Pancreas (tissue), 10 donors: ENCODE measurements at regions not wholly inside any gene's neighbourhood (a gene's known extent, or its start where the extent isn't known, plus 50 kb on each side); places are given as distances from the start of the nearest gene placed in this dataset.

Source experiments
- ATAC-seq, 4 donors: fragments of 200-7000 bp; cut with Tn5 transposase; one replicate each; pipeline versions ENCODE4 v1.8.0 to v1.9.1; 2020; ENCODE audit warnings: mild to moderate bottlenecking in 4 of 4, moderate library complexity in 4 of 4
- DNase-seq, 6 donors: peaks; one replicate each; pipeline ENCODE4 v3.0.0-alpha.2; 2020
- FAIRE-seq: peaks from 2 replicates; lab custom pipeline; 2012; peaks lifted over from hg19 to GRCh38; lab: Jason Lieb, UNC
- H3K27ac ChIP-seq, 4 donors: fragments of 200-600 bp; sonication (generic); 1 replicate in 3 of 4; 2 replicates in 1 of 4; pipeline versions ENCODE4 v1.5.0 to v1.8.0; 2020
- H3K27me3 ChIP-seq, 4 donors: fragments of 200-600 bp; one replicate each; pipeline ENCODE4 v1.8.0; 2021
- H3K36me3 ChIP-seq, 3 donors: fragments of 200-600 bp; sonication (generic) in 1 of 3; one replicate each; pipeline versions ENCODE4 v1.5.0 to v1.8.0; 2020 to 2021
- H3K4me1 ChIP-seq, 3 donors: fragments of 200-600 bp; one replicate each; pipeline ENCODE4 v1.8.0; 2021
- H3K4me3 ChIP-seq, 4 donors: fragments of 200-600 bp; sonication (generic) in 2 of 4; one replicate each; pipeline versions ENCODE4 v1.5.0 to v1.8.0; 2020 to 2021
- H3K9me3 ChIP-seq, 4 donors: fragments of 200-600 bp; one replicate each; pipeline ENCODE4 v1.8.0; 2021
- WGBS, 2 donors: extraction: QIAGEN DNeasy Blood & Tissue Kit; methylation state at CpG; one replicate each; pipeline ENCODE4 v1.1.7; 2013; 5-methylcytosine and 5-hydroxymethylcytosine counted together
- intact Hi-C, 3 donors: fragments of 100-400 bp; cut with DNase I; formaldehyde crosslinking; loops; one replicate each; pipeline versions ENCODE4 v1.11.1 to v1.14.2; 2022
- TF ChIP-seq, protein P1 (sequence below), 4 donors: fragments of 200-600 bp; sonication (generic) in 3 of 4; IDR thresholded peaks; one replicate each; pipeline versions ENCODE4 v1.5.0 to v1.8.0; 2021; ENCODE audit warnings: antibody characterized with exemption in 4 of 4
- donor health status: healthy with polysubstance abuse.
- donor health status: DM: no; HTN: no; CAD: no; lungs with moderate emphysema.
- donor health status: DM: no; HTN: no; CAD: no.
- donor health status: control.
- donor health status: control.
- donor health status: Bipolar disorder and iron deficiency.
- donor health status: DM: yes; HTN: yes; CAD: no.
- donor health status: DM: no; HTN: no; CAD: no.
- donor health status: DM: no; HTN: no; CAD: no.
- donor health status: DM: yes; HTN: yes; CAD: no.

DNA sequence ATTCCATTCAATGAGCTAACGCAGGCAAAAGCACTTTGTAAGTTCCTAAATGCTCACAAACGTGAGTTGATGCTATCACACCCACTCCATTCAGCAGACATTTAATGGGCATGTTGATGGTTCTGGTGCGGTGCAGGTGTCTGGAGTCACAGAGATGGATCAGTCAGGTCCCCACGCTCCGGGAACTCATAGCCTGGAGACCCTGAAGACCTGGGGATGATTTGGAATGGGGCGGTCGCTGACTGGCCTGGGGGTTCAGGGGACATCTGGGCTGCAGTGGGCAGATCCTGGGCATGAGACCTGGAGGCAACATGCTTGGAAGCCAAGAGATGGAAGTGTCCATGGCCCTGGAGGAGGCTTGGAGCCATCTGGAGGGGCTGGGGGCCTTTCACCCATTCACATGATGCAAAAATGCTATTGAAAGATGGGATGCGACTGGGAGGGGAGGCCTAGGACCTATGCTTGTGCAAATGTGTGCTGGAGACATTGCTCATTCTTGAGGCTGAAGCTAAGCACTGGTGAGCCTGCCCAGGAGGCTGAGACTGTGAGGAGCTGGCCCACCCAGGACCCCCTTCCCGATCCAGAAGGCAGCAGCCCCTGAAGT lies 522.6 kb downstream of the GLRX3 start:
- H3K9me3 ChIP-seq: no peaks in the 10 kb centered on the region
- no peak overlapping the region for H3K27ac ChIP-seq
- DNase-seq (no peak), FAIRE-seq (no peak), ATAC-seq (no peak)
- H3K27me3 ChIP-seq: no peaks in the 10 kb centered on the region
- intact Hi-C loops: no loop called here
- no peak overlapping the region for H3K4me3 ChIP-seq
- WGBS, 2 donors: 71 to 78% methylated on average over 9 of the region's 9 CpGs
- TF ChIP-seq, protein P1, sequence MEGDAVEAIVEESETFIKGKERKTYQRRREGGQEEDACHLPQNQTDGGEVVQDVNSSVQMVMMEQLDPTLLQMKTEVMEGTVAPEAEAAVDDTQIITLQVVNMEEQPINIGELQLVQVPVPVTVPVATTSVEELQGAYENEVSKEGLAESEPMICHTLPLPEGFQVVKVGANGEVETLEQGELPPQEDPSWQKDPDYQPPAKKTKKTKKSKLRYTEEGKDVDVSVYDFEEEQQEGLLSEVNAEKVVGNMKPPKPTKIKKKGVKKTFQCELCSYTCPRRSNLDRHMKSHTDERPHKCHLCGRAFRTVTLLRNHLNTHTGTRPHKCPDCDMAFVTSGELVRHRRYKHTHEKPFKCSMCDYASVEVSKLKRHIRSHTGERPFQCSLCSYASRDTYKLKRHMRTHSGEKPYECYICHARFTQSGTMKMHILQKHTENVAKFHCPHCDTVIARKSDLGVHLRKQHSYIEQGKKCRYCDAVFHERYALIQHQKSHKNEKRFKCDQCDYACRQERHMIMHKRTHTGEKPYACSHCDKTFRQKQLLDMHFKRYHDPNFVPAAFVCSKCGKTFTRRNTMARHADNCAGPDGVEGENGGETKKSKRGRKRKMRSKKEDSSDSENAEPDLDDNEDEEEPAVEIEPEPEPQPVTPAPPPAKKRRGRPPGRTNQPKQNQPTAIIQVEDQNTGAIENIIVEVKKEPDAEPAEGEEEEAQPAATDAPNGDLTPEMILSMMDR (IDR thresholded peaks at IDR 0.05): no peak
- no peaks in the 10 kb centered on the region for H3K4me1 ChIP-seq
- no peaks in the 10 kb centered on the region for H3K36me3 ChIP-seq

DNA sequence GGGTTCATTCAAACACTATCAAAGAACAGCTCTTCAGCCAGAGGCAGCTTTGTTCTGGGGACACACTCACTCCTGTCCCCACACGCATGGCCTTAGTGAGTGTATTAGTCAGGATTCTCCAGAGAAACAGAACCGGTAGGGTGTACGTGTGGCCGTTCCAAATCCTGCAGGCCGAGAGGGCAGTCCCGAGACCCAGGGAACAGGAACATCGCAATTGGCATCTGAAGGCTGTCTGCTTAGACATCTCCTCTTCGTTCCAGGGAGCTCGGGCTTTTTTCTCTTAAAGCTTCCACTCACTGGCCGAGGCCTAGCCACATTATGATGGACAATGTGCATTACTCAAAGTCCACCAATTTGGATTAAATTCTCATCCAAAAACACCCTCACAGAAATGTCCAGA lies 523.3 kb downstream of the GLRX3 start:
- TF ChIP-seq, protein P1 (IDR thresholded peaks at IDR 0.05): no peak
- Histone ChIP-seq H3K9me3 (no peaks in the 10 kb centered on the region), H3K27ac (no peak overlapping the region), H3K4me1 (no peaks in the 10 kb centered on the region), H3K27me3 (no peaks in the 10 kb centered on the region), H3K36me3 (no peaks in the 10 kb centered on the region), H3K4me3 (no peak overlapping the region)
- FAIRE-seq (no peak), DNase-seq (no peak), ATAC-seq (no peak)
- 76 to 87% methylated on average over 10 of the region's 10 CpGs for WGBS, 2 donors
- intact Hi-C loops: no loop called here

DNA sequence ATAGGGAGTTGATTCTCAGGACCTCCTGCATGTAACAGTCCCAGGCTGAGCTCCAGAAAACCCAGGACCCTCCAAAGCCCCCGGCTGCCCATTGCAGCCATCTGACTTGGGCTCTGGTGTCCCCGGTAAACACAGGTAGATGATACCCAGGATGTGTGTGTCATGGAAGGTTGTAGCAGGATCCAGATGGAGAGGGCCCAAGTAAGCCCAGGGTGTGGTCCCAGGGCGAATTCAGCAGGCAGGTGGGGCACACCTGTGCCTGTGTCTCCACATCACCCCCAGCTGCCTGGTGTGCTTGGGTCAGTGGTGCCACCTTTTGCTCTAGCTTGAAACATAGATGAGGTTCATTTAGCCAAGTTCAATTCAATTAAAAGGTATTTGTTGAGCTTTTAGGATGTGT lies 524.1 kb downstream of the GLRX3 start:
- H3K4me1 ChIP-seq: no peaks in the 10 kb centered on the region

DNA sequence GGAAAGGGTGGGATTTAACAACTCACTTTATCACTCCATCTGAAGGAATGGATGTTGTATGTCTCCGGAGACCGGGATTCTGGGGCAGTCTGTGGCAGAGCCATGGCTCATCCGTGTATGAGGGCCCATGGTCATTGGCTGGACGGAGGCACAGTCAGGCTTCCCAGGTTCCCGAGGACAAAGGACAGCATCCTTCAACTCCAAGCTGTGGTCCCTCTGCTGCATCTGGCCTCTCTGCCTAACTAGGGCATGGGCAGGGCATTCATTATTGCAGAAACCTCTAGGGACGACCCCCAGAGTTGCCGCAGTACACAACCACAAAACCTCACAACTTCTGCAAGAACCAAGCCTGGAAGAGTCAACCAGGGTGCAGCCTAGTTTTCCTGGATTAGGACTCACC lies 525.2 kb downstream of the GLRX3 start:
- Histone ChIP-seq H3K4me1 (no peaks in the 10 kb centered on the region), H3K36me3 (no peaks in the 10 kb centered on the region), H3K9me3 (no peaks in the 10 kb centered on the region), H3K4me3 (no peak overlapping the region), H3K27ac (no peak overlapping the region), H3K27me3 (no peaks in the 10 kb centered on the region)
- DNase-seq (no peak), FAIRE-seq (no peak), ATAC-seq (no peak)
- TF ChIP-seq, protein P1 (IDR thresholded peaks at IDR 0.05): no peak
- intact Hi-C loops: no loop called here
- WGBS, 2 donors: 69 to 77% methylated on average over 7 of the region's 7 CpGs

More for the DNA sequence above, 524.1 kb downstream of the GLRX3 start:
- Histone ChIP-seq H3K27me3 (no peaks in the 10 kb centered on the region), H3K4me3 (no peak overlapping the region), H3K9me3 (no peaks in the 10 kb centered on the region), H3K27ac (no peak overlapping the region), H3K36me3 (no peaks in the 10 kb centered on the region)
- intact Hi-C loops: no loop called here
- ATAC-seq (no peak), FAIRE-seq (no peak), DNase-seq (no peak)
- WGBS, 2 donors: 62 to 63% methylated on average over 3 of the region's 3 CpGs
- TF ChIP-seq, protein P1 (IDR thresholded peaks at IDR 0.05): no peak

DNA sequence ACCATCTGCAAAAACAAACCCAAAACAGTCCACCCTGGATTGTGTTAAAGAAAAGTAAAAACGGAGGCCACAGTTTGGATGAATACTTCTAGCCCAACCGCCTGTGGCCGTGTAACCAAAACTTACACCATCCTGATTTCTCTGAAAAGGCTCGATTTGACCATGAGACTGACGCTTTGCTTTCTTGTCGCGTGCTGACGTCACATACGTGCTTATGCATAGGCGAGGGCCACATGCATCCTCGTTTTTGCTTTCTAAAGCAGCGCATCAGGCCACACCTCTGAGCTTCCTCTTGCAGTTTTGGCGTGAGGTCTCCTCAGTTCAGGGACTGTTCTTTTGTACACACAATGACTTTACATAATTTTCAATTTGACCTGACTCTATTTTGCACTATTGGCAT lies 526.6 kb downstream of the GLRX3 start:
- 76 to 80% methylated on average over 13 of the region's 13 CpGs for WGBS, 2 donors
- Histone ChIP-seq H3K9me3 (no peaks in the 10 kb centered on the region), H3K4me1 (no peaks in the 10 kb centered on the region), H3K36me3 (no peaks in the 10 kb centered on the region), H3K4me3 (no peak overlapping the region), H3K27ac (no peak overlapping the region), H3K27me3 (no peaks in the 10 kb centered on the region)
- ATAC-seq (no peak), FAIRE-seq (no peak), DNase-seq (no peak)
- TF ChIP-seq, protein P1 (IDR thresholded peaks at IDR 0.05): no peak
- intact Hi-C loops: no loop called here
